Bronchial epithelial cell (primary cell): ENCODE measurements at regions not wholly inside any gene's neighbourhood (a gene's known extent, or its start where the extent isn't known, plus 50 kb on each side); places are given as distances from the start of the nearest gene placed in this dataset.

Source experiments
- DNase-seq: peaks from one replicate; pipeline ENCODE4 v3.0.0-alpha.2; 2010; ENCODE audit warnings: low read depth
- FAIRE-seq: peaks from 2 replicates; lab custom pipeline; 2011; peaks lifted over from hg19 to GRCh38; lab: Jason Lieb, UNC
- H3K27me3 ChIP-seq: 2 replicates; pipeline ENCODE4 v1.5.1; 2011; ENCODE audit warnings: low read length; ENCODE audit not compliant: control insufficient read depth, insufficient read depth
- H3K36me3 ChIP-seq: 2 replicates; pipeline ENCODE4 v1.5.1; 2011; ENCODE audit warnings: low read length; ENCODE audit not compliant: control insufficient read depth, insufficient read depth
- H3K4me3 ChIP-seq: 2 replicates; pipeline ENCODE4 v1.5.1; 2011; ENCODE audit warnings: mild to moderate bottlenecking, low read depth, low read length, control low read depth
- CTCF ChIP-seq: IDR thresholded peaks from 2 replicates; pipeline ENCODE4 v1.5.1; 2011; ENCODE audit warnings: mild to moderate bottlenecking, moderate library complexity, low read length, control low read depth, inconsistent platforms; ENCODE audit not compliant: insufficient read depth, severe bottlenecking

GRCh38 chr4:178102139-178102538, 659.9 kb upstream of the AGA start:
- no peak for DNase-seq
- TF ChIP-seq CTCF, result no peak
- no peak for FAIRE-seq
- Histone ChIP-seq H3K36me3 (no peaks in the 10 kb centered on the region), H3K27me3 (no peaks in the 10 kb centered on the region), H3K4me3 (no peak overlapping the region)

GRCh38 chr4:178105242-178105641, 663.0 kb upstream of the AGA start:
- DNase-seq (no peak), FAIRE-seq (no peak)

GRCh38 chr4:178136736-178137345, 694.6 kb upstream of the AGA start:
- DNase-seq (no peak), FAIRE-seq (no peak)
- Histone ChIP-seq H3K36me3 (no peaks in the 10 kb centered on the region), H3K27me3 (no peaks in the 10 kb centered on the region), H3K4me3 (no peak overlapping the region)
- TF ChIP-seq CTCF, result no peak

More at GRCh38 chr4:178105242-178105641, 663.0 kb upstream of the AGA start:
- no peaks in the 10 kb centered on the region for H3K36me3 ChIP-seq
- no peak for TF ChIP-seq CTCF
- no peaks in the 10 kb centered on the region for H3K27me3 ChIP-seq
- H3K4me3 ChIP-seq, result no peak overlapping the region

- no peak for TF ChIP-seq CTCF
- no peak for DNase-seq
- no peak for FAIRE-seq
- Histone ChIP-seq H3K4me3 (no peak overlapping the region), H3K27me3 (no peaks in the 10 kb centered on the region), H3K36me3 (no peaks in the 10 kb centered on the region)
Measured at GRCh38 chr4:178137732-178138471, 695.7 kb upstream of the AGA start.

- H3K27me3 ChIP-seq, result no peaks in the 10 kb centered on the region
Measured at GRCh38 chr4:178138491-178138890, 696.3 kb upstream of the AGA start.

More at GRCh38 chr4:178138491-178138890, 696.3 kb upstream of the AGA start:
- FAIRE-seq (no peak), DNase-seq (no peak)
- no peaks in the 10 kb centered on the region for H3K36me3 ChIP-seq
- no peak overlapping the region for H3K4me3 ChIP-seq
- TF ChIP-seq CTCF, result no peak
